ENCODE measurements at regions not wholly inside any gene's neighbourhood (a gene's known extent, or its start where the extent isn't known, plus 50 kb on each side); places are given as distances from the start of the nearest gene placed in this dataset.

GRCh38 chr1:82843876-82844275, 1043.1 kb downstream of the ADGRL2 start:
- TF ChIP-seq, protein P1, sequence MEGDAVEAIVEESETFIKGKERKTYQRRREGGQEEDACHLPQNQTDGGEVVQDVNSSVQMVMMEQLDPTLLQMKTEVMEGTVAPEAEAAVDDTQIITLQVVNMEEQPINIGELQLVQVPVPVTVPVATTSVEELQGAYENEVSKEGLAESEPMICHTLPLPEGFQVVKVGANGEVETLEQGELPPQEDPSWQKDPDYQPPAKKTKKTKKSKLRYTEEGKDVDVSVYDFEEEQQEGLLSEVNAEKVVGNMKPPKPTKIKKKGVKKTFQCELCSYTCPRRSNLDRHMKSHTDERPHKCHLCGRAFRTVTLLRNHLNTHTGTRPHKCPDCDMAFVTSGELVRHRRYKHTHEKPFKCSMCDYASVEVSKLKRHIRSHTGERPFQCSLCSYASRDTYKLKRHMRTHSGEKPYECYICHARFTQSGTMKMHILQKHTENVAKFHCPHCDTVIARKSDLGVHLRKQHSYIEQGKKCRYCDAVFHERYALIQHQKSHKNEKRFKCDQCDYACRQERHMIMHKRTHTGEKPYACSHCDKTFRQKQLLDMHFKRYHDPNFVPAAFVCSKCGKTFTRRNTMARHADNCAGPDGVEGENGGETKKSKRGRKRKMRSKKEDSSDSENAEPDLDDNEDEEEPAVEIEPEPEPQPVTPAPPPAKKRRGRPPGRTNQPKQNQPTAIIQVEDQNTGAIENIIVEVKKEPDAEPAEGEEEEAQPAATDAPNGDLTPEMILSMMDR (IDR thresholded peaks at IDR 0.05), result no peak
- no peak for TF ChIP-seq POLR2A (IDR thresholded peaks at IDR 0.05)
